GM21390 (cell line): ENCODE measurements at regions not wholly inside any gene's neighbourhood (a gene's known extent, or its start where the extent isn't known, plus 50 kb on each side); places are given as distances from the start of the nearest gene placed in this dataset.

Experiments
- ATAC-seq: cut with Tn5 transposase; IDR thresholded peaks from one replicate; pipeline ENCODE4 v1.9.1; 2021; ENCODE audit not compliant: unreplicated experiment

- ATAC-seq = no peak
These were observed 156.9 kb downstream of the USP12 start for GRCh38 chr13:27014406-27015359.

GRCh38 chr13:27012482-27013197 lies 159.0 kb downstream of the USP12 start:
- ATAC-seq = no peak

GRCh38 chr13:27011661-27012060 lies 159.9 kb downstream of the USP12 start:
- no peak for ATAC-seq

- ATAC-seq = no peak
These were observed 162.9 kb downstream of the USP12 start for GRCh38 chr13:27008733-27009132.

- ATAC-seq = no peak
These were observed 164.4 kb downstream of the USP12 start for GRCh38 chr13:27007166-27007565.

- ATAC-seq = no peak
These were observed 165.0 kb downstream of the USP12 start for GRCh38 chr13:27006519-27007161.

- no peak for ATAC-seq
These were observed 165.6 kb downstream of the USP12 start for GRCh38 chr13:27005976-27006518.

- no peak for ATAC-seq
These were observed 166.1 kb downstream of the USP12 start for GRCh38 chr13:27005556-27005955.

- ATAC-seq = no peak
These were observed 166.7 kb downstream of the USP12 start for GRCh38 chr13:27004866-27005265.

GRCh38 chr13:27004326-27004725 lies 167.3 kb downstream of the USP12 start:
- ATAC-seq = no peak

GRCh38 chr13:27001705-27002104 lies 169.9 kb downstream of the USP12 start:
- ATAC-seq = no peak

GRCh38 chr13:27000686-27001085 lies 170.9 kb downstream of the USP12 start:
- no peak for ATAC-seq

- ATAC-seq = no peak
These were observed 172.1 kb downstream of the USP12 start for GRCh38 chr13:26999499-26999898.

GRCh38 chr13:26998292-26998691 lies 173.3 kb downstream of the USP12 start:
- no peak for ATAC-seq

- ATAC-seq = peak; percentile 89
These were observed 174.5 kb downstream of the USP12 start for GRCh38 chr13:26996965-26997752.

GRCh38 chr13:26995159-26995558 lies 176.5 kb downstream of the USP12 start:
- ATAC-seq = no peak

GRCh38 chr13:26993780-26994179 lies 177.8 kb downstream of the USP12 start:
- no peak for ATAC-seq

- ATAC-seq = no peak
These were observed 178.5 kb downstream of the USP12 start for GRCh38 chr13:26992951-26993719.

GRCh38 chr13:26991508-26992181 lies 180.0 kb downstream of the USP12 start:
- ATAC-seq = no peak
